ENCODE measurements at regions not wholly inside any gene's neighbourhood (a gene's known extent, or its start where the extent isn't known, plus 50 kb on each side); places are given as distances from the start of the nearest gene placed in this dataset.

DNA sequence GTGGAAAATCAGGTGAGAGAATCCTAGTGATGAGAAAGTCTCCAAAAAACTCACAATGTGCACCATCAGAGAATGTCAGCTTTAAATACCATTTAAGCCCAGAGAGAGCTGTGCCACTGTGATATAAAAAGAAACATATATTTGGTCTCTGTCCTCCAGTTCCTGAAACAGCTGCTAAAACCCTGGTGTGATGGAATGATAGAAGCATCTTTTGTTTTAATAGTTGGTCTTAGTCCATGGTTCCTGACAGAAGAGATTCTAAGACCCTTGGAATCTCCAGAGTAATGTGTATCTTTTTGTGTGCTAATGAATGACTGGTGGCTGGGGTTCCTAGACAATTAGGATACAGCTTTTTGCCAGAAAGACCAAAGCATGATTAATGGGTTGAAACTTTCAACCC, 302.8 kb upstream of the B3GALT2 start:
- no peak overlapping the region for H3K27ac ChIP-seq
- peaks cover 8% of the 10 kb centered on the region; the same call in 1 of the 3 replicates for H3K9me3 ChIP-seq
- no peak for FAIRE-seq
- no peak for TF ChIP-seq MAZ (IDR thresholded peaks at IDR 0.05; ENCODE audit: borderline replicate concordance, low read depth, low read length)
- TF ChIP-seq, protein P1, sequence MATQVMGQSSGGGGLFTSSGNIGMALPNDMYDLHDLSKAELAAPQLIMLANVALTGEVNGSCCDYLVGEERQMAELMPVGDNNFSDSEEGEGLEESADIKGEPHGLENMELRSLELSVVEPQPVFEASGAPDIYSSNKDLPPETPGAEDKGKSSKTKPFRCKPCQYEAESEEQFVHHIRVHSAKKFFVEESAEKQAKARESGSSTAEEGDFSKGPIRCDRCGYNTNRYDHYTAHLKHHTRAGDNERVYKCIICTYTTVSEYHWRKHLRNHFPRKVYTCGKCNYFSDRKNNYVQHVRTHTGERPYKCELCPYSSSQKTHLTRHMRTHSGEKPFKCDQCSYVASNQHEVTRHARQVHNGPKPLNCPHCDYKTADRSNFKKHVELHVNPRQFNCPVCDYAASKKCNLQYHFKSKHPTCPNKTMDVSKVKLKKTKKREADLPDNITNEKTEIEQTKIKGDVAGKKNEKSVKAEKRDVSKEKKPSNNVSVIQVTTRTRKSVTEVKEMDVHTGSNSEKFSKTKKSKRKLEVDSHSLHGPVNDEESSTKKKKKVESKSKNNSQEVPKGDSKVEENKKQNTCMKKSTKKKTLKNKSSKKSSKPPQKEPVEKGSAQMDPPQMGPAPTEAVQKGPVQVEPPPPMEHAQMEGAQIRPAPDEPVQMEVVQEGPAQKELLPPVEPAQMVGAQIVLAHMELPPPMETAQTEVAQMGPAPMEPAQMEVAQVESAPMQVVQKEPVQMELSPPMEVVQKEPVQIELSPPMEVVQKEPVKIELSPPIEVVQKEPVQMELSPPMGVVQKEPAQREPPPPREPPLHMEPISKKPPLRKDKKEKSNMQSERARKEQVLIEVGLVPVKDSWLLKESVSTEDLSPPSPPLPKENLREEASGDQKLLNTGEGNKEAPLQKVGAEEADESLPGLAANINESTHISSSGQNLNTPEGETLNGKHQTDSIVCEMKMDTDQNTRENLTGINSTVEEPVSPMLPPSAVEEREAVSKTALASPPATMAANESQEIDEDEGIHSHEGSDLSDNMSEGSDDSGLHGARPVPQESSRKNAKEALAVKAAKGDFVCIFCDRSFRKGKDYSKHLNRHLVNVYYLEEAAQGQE (IDR thresholded peaks at IDR 0.05) = no peak
- no peak for TF ChIP-seq MYC (IDR thresholded peaks at IDR 0.05; ENCODE audit: borderline replicate concordance, low read length)
- TF ChIP-seq JUN (IDR thresholded peaks at IDR 0.05) = no peak
- no peak for TF ChIP-seq EHMT2 (IDR thresholded peaks at IDR 0.05; ENCODE audit: low read depth)
- TF ChIP-seq KDM1A (IDR thresholded peaks at IDR 0.05; ENCODE audit: low read depth) = no peak
- TF ChIP-seq, protein P2, sequence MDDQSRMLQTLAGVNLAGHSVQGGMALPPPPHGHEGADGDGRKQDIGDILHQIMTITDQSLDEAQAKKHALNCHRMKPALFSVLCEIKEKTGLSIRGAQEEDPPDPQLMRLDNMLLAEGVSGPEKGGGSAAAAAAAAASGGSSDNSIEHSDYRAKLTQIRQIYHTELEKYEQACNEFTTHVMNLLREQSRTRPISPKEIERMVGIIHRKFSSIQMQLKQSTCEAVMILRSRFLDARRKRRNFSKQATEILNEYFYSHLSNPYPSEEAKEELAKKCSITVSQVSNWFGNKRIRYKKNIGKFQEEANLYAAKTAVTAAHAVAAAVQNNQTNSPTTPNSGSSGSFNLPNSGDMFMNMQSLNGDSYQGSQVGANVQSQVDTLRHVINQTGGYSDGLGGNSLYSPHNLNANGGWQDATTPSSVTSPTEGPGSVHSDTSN (IDR thresholded peaks at IDR 0.05) = no peak
- TF ChIP-seq RAD21 (conservative IDR thresholded peaks at IDR 0.05 in 1 of 2, IDR thresholded peaks at IDR 0.05 in 1 of 2) = no peak
- no peak for TF ChIP-seq RARB (CRISPR knock-in tag; IDR thresholded peaks at IDR 0.05)
- TF ChIP-seq CHD4 (IDR thresholded peaks at IDR 0.05; ENCODE audit: borderline replicate concordance) = no peak
- TF ChIP-seq, protein P3, sequence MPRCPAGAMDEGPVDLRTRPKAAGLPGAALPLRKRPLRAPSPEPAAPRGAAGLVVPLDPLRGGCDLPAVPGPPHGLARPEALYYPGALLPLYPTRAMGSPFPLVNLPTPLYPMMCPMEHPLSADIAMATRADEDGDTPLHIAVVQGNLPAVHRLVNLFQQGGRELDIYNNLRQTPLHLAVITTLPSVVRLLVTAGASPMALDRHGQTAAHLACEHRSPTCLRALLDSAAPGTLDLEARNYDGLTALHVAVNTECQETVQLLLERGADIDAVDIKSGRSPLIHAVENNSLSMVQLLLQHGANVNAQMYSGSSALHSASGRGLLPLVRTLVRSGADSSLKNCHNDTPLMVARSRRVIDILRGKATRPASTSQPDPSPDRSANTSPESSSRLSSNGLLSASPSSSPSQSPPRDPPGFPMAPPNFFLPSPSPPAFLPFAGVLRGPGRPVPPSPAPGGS (IDR thresholded peaks at IDR 0.05) = no peak
- no peak for ATAC-seq
- no peak for DNase-seq (ENCODE audit: low read depth in 1 of 2, low spot score in 1 of 2)
- CTCF ChIA-PET = no interaction called here
- peaks cover 8% of the 10 kb centered on the region; the same call in 1 of the 3 replicates for H3K4me1 ChIP-seq
- H3K4me2 ChIP-seq = no peak overlapping the region
- POLR2A ChIA-PET = no interaction called here
- no peak overlapping the region for H3K4me3 ChIP-seq

DNA sequence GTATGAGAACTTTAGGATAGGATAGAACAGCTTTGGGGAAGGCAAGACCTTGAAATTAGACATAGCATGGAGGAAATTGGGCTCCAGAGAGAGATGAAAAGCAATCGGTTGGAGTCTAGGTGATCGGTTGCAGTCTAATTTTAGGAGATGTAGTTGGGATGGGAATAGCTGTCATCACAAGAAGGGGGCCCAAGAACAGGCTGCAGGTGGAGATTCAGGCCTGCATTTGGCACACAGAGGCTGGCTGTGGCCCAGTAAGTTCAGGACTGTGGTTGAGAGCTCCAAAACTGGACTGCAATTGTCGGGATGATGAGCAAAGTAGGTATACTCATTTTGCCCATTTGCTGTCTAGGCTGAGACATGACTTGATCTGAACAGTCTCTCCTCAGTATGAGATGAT, 301.3 kb upstream of the B3GALT2 start:
- peaks cover 8% of the 10 kb centered on the region; the same call in 1 of the 3 replicates for H3K4me1 ChIP-seq
- no peak for FAIRE-seq
- POLR2A ChIA-PET = no interaction called here
- 92% methylated on average over 3 of the region's 3 CpGs for WGBS (ENCODE audit: missing lambda C conversion rate)
- peaks cover 8% of the 10 kb centered on the region; the same call in 1 of the 3 replicates for H3K9me3 ChIP-seq
- DNase-seq (ENCODE audit: low read depth in 1 of 2, low spot score in 1 of 2) = no peak
- H3K27ac ChIP-seq = no peak overlapping the region
- TF ChIP-seq JUNB (IDR thresholded peaks at IDR 0.05) (no peak), BHLHE40 (IDR thresholded peaks at IDR 0.05; ENCODE audit: low read depth, low read length) (no peak), HDAC2 (IDR thresholded peaks at IDR 0.05) (no peak), POLR2A (IDR thresholded peaks at IDR 0.05; ENCODE audit: low read length) (no peak), MYC (IDR thresholded peaks at IDR 0.05; ENCODE audit: borderline replicate concordance, low read length) (no peak), NFE2L2 (conservative IDR thresholded peaks at IDR 0.05; ENCODE audit: low read length) (no peak)
- TF ChIP-seq, protein P2 (IDR thresholded peaks at IDR 0.05) = no peak
- TF ChIP-seq, protein P4, sequence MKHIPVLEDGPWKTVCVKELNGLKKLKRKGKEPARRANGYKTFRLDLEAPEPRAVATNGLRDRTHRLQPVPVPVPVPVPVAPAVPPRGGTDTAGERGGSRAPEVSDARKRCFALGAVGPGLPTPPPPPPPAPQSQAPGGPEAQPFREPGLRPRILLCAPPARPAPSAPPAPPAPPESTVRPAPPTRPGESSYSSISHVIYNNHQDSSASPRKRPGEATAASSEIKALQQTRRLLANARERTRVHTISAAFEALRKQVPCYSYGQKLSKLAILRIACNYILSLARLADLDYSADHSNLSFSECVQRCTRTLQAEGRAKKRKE (CRISPR knock-in tag; IDR thresholded peaks at IDR 0.05; ENCODE audit: low read depth) = no peak
- CTCF ChIA-PET = no interaction called here
- ATAC-seq = no peak
- no peak overlapping the region for H3K4me3 ChIP-seq
- no peak overlapping the region for H3K4me2 ChIP-seq

Measured in A549 (cell line).